Heart right ventricle (tissue), 16 donors: ENCODE measurements at regions not wholly inside any gene's neighbourhood (a gene's known extent, or its start where the extent isn't known, plus 50 kb on each side); places are given as distances from the start of the nearest gene placed in this dataset.

Experiments
- ATAC-seq, 8 donors: fragments of 200-7000 bp; cut with Tn5 transposase; one replicate each; pipeline ENCODE4 v1.9.1; 2020; ENCODE audit warnings: mild to moderate bottlenecking in 8 of 8, moderate library complexity in 8 of 8, moderate number of reproducible peaks in 1 of 8
- DNase-seq, 2 donors: peaks; one replicate each; pipeline ENCODE4 v3.0.0-alpha.2; 2020
- H3K27ac ChIP-seq, 10 donors: fragments of 200-600 bp; sonication (generic) in 2 of 10; one replicate each; pipeline versions ENCODE4 v1.5.0 to v1.8.0; 2020 to 2022; ENCODE audit warnings: mild to moderate bottlenecking in 3 of 10
- H3K27me3 ChIP-seq, 7 donors: fragments of 200-600 bp; one replicate each; pipeline ENCODE4 v1.8.0; 2021 to 2022; ENCODE audit warnings: mild to moderate bottlenecking in 2 of 7
- H3K36me3 ChIP-seq, 9 donors: fragments of 200-600 bp; sonication (generic) in 1 of 9; one replicate each; pipeline versions ENCODE4 v1.5.0 to v1.8.0; 2020 to 2022; ENCODE audit warnings: mild to moderate bottlenecking in 2 of 9
- H3K4me1 ChIP-seq, 9 donors: fragments of 200-600 bp; sonication (generic) in 1 of 9; one replicate each; pipeline versions ENCODE4 v1.5.0 to v1.8.0; 2020 to 2022; ENCODE audit warnings: mild to moderate bottlenecking in 4 of 9
- H3K4me3 ChIP-seq, 10 donors: fragments of 200-600 bp; sonication (generic) in 2 of 10; one replicate each; pipeline versions ENCODE4 v1.5.0 to v1.8.0; 2020 to 2022; ENCODE audit warnings: mild to moderate bottlenecking in 7 of 10, moderate library complexity in 2 of 10
- H3K9me3 ChIP-seq, 11 donors: fragments of 200-600 bp in 10 of 11; sonication (generic) in 2 of 11; one replicate each; pipeline versions ENCODE4 v1.5.0 to v1.8.0; 2013 to 2022; ENCODE audit warnings: mild to moderate bottlenecking in 2 of 11, control low read depth in 1 of 11, moderate library complexity in 1 of 11
- WGBS, 2 donors: extraction: QIAGEN DNeasy Blood & Tissue Kit; methylation state at CpG; one replicate each; pipeline ENCODE4 v1.1.7; 2013; ENCODE audit warnings: inconsistent platforms in 1 of 2; 5-methylcytosine and 5-hydroxymethylcytosine counted together
- intact Hi-C, 10 donors: fragments of 100-400 bp; cut with DNase I; formaldehyde crosslinking; loops; one replicate each; pipeline versions ENCODE4 v1.11.1 to v1.14.2; 2022
- TF ChIP-seq, protein P1 (sequence below), 9 donors: fragments of 200-600 bp; sonication (generic) in 2 of 9; IDR thresholded peaks; one replicate each; pipeline versions ENCODE4 v1.5.0 to v1.8.0; 2021 to 2022; ENCODE audit warnings: antibody characterized with exemption in 9 of 9, mild to moderate bottlenecking in 5 of 9, moderate library complexity in 1 of 9
- donor health status: Arrhythmogenic right ventricular cardiomyopathy.
- donor health status: ischemic (EF 13 %, LVEDD 7.1; RV severe dilation, severe dysfunction).
- donor health status: healthy with polysubstance abuse.
- donor health status: DM: no; HTN: yes; CAD: no.
- donor health status: DM: no; HTN: no; CAD: no.
- donor health status: ischemic (EF 25% LVEDD 6.9; RV normal size, moderate dysfunction).
- donor health status: ischemic (EF 25% LVEDD 5.7; RV mildly dilated, moderate dysfunction).
- donor health status: healthy.
- donor health status: DM: yes; HTN: yes; CAD: no.
- donor health status: Ischemic cardiomyopathy.
- donor health status: ischemic (EF 35%, LVEDD 5.7; RV mildly dilated, moderate dysfunction).
- donor health status: nonischemic (EF 11% LVEDD 7.7; RV severe dilation, severe dysfunction).
- donor health status: DM: yes; HTN: yes; CAD: no.
- donor health status: PGD.
- donor health status: ischemic (EF 29% LVEDD 5.4; RV normal size, mild dysfunction).
- donor health status: nonischemic (EF 23%, LVEDD 6.1; RV moderate dilation, normal function).

DNA sequence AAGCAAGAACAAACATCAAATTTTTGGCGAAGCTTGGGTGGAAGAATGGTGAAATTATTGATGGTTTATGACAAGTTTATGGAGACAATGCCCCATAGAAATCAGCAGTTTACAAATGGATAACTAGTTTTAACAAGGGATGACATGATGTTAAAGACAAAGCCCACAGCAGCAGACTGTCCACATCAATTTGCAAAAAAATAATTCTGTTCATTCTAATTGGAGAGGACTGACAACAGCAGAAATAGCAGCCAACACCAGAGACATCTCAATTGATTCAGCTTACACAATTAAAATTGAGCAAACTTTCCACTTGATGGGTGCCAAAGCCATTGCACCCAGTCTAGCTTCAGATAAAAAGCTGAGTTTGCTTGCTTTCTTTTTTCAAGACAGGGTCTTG is 82.7 kb upstream of the STK32A start:
- H3K4me1 ChIP-seq, result no peaks in the 10 kb centered on the region
- peaks cover 0 to 3% (median 0%) of the 10 kb centered on the region in 7 donors for H3K27me3 ChIP-seq
- no peak overlapping the region for H3K27ac ChIP-seq
- TF ChIP-seq, protein P1, sequence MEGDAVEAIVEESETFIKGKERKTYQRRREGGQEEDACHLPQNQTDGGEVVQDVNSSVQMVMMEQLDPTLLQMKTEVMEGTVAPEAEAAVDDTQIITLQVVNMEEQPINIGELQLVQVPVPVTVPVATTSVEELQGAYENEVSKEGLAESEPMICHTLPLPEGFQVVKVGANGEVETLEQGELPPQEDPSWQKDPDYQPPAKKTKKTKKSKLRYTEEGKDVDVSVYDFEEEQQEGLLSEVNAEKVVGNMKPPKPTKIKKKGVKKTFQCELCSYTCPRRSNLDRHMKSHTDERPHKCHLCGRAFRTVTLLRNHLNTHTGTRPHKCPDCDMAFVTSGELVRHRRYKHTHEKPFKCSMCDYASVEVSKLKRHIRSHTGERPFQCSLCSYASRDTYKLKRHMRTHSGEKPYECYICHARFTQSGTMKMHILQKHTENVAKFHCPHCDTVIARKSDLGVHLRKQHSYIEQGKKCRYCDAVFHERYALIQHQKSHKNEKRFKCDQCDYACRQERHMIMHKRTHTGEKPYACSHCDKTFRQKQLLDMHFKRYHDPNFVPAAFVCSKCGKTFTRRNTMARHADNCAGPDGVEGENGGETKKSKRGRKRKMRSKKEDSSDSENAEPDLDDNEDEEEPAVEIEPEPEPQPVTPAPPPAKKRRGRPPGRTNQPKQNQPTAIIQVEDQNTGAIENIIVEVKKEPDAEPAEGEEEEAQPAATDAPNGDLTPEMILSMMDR (IDR thresholded peaks at IDR 0.05), result no peak
- no peak overlapping the region for H3K4me3 ChIP-seq
- H3K36me3 ChIP-seq, result no peaks in the 10 kb centered on the region
- DNase-seq, result no peak
- intact Hi-C loops, result no loop called here
- 83 to 88% methylated on average over 1 of the region's 1 CpG for WGBS, 2 donors
- no peaks in the 10 kb centered on the region for H3K9me3 ChIP-seq
- no peak for ATAC-seq

GRCh38 chr5:147154809-147155208 is 80.0 kb upstream of the STK32A start:
- DNase-seq, result no peak
- 80% methylated on average over 3 of the region's 3 CpGs for WGBS, 2 donors
- peaks cover 0 to 3% (median 0%) of the 10 kb centered on the region in 7 donors for H3K27me3 ChIP-seq
- H3K4me3 ChIP-seq, result no peak overlapping the region
- no peak for ATAC-seq
- TF ChIP-seq, protein P1 (IDR thresholded peaks at IDR 0.05), result no peak
- H3K9me3 ChIP-seq, result no peaks in the 10 kb centered on the region
- intact Hi-C loops, result no loop called here
- no peak overlapping the region for H3K27ac ChIP-seq
- H3K4me1 ChIP-seq, result no peaks in the 10 kb centered on the region
- no peaks in the 10 kb centered on the region for H3K36me3 ChIP-seq

DNA sequence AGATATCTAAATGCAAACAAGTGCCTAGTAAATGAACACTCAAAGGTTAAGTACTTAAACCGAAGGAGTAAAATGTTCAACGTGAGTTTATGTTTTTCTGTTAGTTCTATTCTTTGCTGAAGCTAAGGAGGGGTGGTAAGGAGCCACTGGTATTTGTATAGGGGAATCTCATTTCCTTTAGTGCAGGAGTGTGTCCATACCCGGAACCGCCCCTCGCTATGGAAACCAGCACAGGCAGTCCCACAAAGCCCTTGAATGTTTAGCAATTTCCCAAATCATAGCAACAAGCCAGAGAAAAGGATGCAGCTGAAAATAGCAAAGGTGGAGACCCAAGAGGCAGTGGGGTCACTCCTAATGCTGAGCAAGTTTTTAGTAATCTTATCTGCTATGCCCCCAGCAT is 78.8 kb upstream of the STK32A start:
- Histone ChIP-seq H3K27me3 (peaks cover 0 to 3% (median 0%) of the 10 kb centered on the region in 7 donors), H3K9me3 (no peaks in the 10 kb centered on the region), H3K4me1 (no peaks in the 10 kb centered on the region), H3K4me3 (no peak overlapping the region), H3K27ac (no peak overlapping the region), H3K36me3 (no peaks in the 10 kb centered on the region)
- ATAC-seq (no peak), DNase-seq (no peak)
- intact Hi-C loops, result no loop called here
- 75 to 76% methylated on average over 5 of the region's 5 CpGs for WGBS, 2 donors
- TF ChIP-seq, protein P1 (IDR thresholded peaks at IDR 0.05), result no peak

DNA sequence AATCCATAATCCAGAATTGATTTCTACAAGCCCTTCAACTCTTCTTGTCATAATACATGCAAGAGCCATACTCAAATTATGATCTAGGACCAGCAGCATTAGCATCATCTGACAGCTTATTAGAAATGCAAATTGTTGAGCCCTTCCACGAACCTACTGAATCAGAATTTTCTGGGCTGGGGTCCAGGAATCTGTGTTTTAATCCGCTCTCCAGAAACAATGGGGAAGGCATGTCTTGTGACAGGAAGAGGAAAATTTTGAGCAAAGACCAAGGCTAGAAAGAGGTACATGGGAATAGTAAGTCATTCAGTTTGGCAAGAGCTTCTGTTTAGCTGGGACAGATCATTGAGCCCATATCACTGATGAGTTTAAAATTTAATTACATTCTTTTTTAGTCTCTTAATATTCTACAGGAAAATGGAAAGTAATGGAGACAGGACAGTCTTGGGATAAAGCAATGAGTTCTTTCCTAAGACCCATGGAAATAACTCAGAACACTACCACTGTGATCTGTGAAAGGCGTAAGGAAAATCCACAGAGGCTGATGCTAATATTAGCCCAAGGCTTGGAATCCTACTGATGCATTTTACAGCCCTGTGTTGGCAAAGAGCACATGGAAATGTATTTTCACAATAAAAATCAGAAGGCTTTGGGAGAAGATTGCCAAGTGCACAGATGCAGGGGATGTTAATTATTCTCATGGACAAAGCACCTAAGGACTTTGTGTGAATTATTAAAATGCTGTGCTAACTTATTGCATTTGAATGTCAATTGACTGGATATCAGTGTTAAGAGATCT is 73.7 kb upstream of the STK32A start:
- peak in 2 of 8 donors; percentile 20 to 55 for ATAC-seq
- DNase-seq, result no peak
- Histone ChIP-seq H3K27me3 (no peaks in the 10 kb centered on the region), H3K4me1 (peaks cover 0 to 7% (median 0%) of the 10 kb centered on the region in 9 donors), H3K36me3 (no peaks in the 10 kb centered on the region), H3K27ac (no peak overlapping the region), H3K9me3 (peaks cover 0 to 2% (median 0%) of the 10 kb centered on the region in 11 donors), H3K4me3 (no peak overlapping the region)
- TF ChIP-seq, protein P1 (IDR thresholded peaks at IDR 0.05), result no peak
- intact Hi-C loops, result no loop called here
- 32 to 40% methylated on average over 3 of the region's 3 CpGs for WGBS, 2 donors
